Omental fat pad (tissue), 3 donors: ENCODE measurements at regions not wholly inside any gene's neighbourhood (a gene's known extent, or its start where the extent isn't known, plus 50 kb on each side); places are given as distances from the start of the nearest gene placed in this dataset.

Experiments
- ATAC-seq: fragments of 150-250 bp; one replicate; pipeline ENCODE4 v1.9.1; 2016; ENCODE audit warnings: mild to moderate bottlenecking, moderate library complexity; ENCODE audit not compliant: low FRiP score
- DNase-seq: peaks from one replicate; pipeline ENCODE4 v3.0.0-alpha.2; 2019; ENCODE audit warnings: low spot score
- TF ChIP-seq, protein P1 (sequence below), 3 donors: fragments of 450-650 bp; IDR thresholded peaks; one replicate each; pipeline ENCODE4 v1.5.1; 2016 to 2017; ENCODE audit warnings: antibody characterized with exemption in 3 of 3, mild to moderate bottlenecking in 3 of 3, moderate library complexity in 2 of 3

DNA sequence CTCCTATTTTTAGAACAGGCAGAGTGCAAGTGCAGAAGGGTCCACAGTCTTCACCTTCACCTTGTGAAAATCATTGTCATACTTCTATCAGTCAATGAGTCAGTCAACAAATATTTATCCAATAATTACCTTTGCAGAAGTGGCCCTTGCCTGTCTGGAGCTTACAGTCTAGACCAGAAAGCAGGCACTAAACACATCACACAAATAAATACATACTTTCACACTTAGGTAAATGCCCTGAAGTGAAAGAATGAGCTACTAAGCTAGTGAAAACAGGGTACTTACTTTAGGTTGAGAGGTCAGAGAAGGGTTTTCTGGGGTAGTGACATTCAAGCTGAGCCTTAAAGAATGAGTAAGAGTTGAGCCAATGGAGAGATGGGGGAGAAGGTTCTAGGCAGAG, 421.9 kb upstream of the ADAMTSL1 start:
- TF ChIP-seq, protein P1, sequence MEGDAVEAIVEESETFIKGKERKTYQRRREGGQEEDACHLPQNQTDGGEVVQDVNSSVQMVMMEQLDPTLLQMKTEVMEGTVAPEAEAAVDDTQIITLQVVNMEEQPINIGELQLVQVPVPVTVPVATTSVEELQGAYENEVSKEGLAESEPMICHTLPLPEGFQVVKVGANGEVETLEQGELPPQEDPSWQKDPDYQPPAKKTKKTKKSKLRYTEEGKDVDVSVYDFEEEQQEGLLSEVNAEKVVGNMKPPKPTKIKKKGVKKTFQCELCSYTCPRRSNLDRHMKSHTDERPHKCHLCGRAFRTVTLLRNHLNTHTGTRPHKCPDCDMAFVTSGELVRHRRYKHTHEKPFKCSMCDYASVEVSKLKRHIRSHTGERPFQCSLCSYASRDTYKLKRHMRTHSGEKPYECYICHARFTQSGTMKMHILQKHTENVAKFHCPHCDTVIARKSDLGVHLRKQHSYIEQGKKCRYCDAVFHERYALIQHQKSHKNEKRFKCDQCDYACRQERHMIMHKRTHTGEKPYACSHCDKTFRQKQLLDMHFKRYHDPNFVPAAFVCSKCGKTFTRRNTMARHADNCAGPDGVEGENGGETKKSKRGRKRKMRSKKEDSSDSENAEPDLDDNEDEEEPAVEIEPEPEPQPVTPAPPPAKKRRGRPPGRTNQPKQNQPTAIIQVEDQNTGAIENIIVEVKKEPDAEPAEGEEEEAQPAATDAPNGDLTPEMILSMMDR (IDR thresholded peaks at IDR 0.05), result no peak
- no peak for ATAC-seq
- no peak for DNase-seq

GRCh38 chr9:18056269-18056992, 417.5 kb upstream of the ADAMTSL1 start:
- TF ChIP-seq, protein P1 (IDR thresholded peaks at IDR 0.05), result no peak
- peak; percentile 77 for ATAC-seq
- DNase-seq, result no peak

GRCh38 chr9:18056993-18057369, 417.0 kb upstream of the ADAMTSL1 start:
- no peak for ATAC-seq
- TF ChIP-seq, protein P1 (IDR thresholded peaks at IDR 0.05), result no peak
- no peak for DNase-seq

DNA sequence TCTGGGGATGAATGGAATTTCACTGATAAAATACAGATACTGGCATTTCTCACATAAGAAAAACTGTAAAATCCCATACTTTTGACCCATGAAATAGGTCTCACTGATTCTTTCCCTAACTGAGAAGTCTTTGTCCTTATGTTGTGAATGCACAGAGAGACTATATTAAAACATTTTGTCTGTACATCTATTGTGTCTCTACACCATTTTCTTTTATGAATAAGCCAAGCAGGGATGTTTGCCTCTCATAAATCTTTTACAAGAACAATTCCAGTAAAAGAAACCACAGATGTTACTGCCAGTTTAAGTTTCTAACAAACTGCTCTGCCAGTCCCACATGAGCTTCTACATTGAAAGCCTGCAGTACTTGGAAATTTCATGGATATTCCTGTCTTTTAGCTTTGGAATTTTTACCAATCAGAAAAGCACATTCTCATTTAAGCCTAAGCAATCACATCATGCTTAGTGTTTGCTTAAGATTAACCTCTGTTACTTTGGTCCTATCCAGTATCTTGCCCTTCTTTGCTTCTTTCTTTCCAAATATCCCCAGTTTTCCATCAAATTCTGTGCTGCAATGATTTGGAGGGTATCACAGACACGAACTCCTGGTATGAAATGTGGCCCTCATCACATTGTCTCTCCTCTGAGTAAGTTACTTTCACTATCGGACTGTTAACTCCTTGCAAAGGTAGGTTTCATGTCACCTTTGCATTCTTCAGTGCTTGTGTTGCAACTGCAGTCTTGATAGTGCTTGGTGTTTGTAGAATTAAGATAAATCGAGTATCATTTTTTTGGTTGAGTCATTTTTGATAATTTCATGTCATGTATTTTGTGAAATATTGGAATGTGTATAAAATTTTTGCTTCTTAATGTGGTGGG, 415.1 kb upstream of the ADAMTSL1 start:
- DNase-seq, result no peak
- TF ChIP-seq, protein P1 (IDR thresholded peaks at IDR 0.05), result no peak
- ATAC-seq, result no peak

- DNase-seq (no peak), ATAC-seq (no peak)
- TF ChIP-seq, protein P1 (IDR thresholded peaks at IDR 0.05), result no peak
These were observed 414.5 kb upstream of the ADAMTSL1 start for GRCh38 chr9:18059447-18059846.

DNA sequence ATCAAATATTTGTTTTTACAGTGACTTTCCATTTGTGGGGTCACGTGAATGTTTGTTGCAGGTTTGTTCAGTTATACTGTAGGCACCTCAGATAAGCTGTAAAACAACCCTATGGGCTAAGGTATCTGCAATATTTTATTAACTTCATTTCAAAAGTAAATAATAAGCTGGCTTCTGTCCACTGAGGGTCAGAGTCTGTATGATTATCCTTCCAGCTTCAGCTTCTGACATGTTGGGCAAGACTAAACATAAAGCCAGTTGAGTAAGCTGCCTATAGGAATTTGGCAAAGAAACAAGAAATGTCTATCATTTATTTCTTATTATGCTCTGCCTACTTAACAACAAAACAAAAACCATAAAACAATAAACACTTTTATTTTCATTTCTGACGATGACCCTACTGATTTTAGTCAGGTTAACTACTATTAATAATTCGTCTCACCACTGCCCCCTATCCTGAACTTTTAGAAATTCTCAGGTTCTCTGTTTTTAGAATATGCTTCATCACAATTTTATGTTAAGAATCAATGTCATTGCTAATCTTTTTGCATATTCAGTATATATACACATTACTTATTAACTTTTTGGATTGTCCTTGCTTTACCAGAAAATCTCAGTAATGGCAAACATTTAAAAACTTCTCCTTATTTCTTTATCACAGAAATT, 413.6 kb upstream of the ADAMTSL1 start:
- DNase-seq, result no peak
- no peak for ATAC-seq
- TF ChIP-seq, protein P1 (IDR thresholded peaks at IDR 0.05), result no peak
